Activated CD8-positive, alpha-beta memory T cell treated with anti-CD3 and anti-CD28 coated beads for 36 hours (primary cell): ENCODE measurements at regions not wholly inside any gene's neighbourhood (a gene's known extent, or its start where the extent isn't known, plus 50 kb on each side); places are given as distances from the start of the nearest gene placed in this dataset.
"Not testable (repeated sequence)": the region's sequence is repeated elsewhere in the genome, so short reads cannot be mapped to it uniquely, and the experiment has no call there.

ENCODE experiments used
- CTCF ChIA-PET: fragments of 350-600 bp; sonication (Branson Sonifier 250); formaldehyde crosslinking; loops from one replicate; lab custom pipeline; 2021; ENCODE audit warnings: antibody characterized with exemption; lab: Charles Lee
- POLR2A ChIA-PET: fragments of 350-600 bp; sonication (Branson Sonifier 250); formaldehyde crosslinking; loops from one replicate; lab custom pipeline; 2021; ENCODE audit warnings: antibody characterized with exemption; lab: Charles Lee

DNA sequence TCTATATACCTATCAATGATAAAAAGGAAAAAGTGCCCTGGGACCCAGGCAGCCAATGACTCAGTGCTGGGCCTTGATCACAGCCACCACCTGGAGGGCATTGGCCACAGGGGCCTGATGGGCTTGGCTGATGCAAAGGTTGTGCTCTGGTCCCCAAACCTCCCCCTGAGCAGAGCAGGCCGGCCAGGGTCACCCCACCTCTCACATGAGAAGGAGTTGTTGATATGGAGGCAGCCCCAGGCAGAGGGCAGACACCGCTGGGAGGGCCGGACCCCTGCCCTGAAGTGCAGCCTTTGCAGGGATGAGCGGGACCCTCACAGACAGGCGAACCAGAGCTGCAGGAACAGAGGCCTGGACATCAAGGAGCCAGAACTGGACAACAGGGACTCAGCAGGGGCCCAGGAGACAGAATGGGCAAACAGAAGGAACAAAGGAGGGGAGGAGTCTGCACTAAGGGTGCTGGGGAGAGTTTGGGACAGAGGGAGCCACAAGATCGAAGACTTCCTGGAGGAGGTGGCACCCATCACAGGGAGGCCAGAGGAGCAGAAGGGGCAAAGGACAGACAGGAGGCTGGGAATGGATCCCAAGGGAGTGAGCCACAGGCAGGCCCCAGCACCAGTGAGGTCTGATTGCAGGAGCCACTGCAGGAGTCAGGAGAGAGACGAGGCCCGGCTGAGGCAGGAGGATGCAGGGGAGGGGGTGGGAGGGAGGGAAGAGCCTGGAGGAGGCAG is 105.0 kb downstream of the TNFAIP2 start:
- POLR2A ChIA-PET: no interaction called here

DNA sequence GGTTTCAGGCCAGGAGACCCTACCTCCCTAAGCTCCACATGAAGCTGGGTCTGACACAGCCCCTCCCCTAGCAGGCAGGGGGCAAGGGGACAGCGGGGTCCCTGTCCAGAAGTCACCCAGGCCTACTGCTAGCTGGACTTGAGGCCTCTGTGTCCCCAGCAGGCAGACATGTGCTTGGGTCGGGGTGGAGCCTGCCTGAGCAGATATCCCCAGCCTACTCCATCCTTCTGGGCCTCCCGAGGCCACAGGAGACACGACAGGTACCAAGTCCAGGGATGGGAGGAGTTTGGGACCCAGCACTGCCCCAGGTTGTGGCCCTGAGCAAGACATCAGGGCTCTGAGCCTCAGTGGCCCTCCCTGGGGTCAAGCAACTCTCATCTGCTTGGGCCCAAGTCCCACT is 105.2 kb upstream of the EIF5 start:
- CTCF ChIA-PET: no interaction called here
- POLR2A ChIA-PET: no interaction called here

More for the DNA sequence above, 105.0 kb downstream of the TNFAIP2 start:
- CTCF ChIA-PET: no interaction called here

DNA sequence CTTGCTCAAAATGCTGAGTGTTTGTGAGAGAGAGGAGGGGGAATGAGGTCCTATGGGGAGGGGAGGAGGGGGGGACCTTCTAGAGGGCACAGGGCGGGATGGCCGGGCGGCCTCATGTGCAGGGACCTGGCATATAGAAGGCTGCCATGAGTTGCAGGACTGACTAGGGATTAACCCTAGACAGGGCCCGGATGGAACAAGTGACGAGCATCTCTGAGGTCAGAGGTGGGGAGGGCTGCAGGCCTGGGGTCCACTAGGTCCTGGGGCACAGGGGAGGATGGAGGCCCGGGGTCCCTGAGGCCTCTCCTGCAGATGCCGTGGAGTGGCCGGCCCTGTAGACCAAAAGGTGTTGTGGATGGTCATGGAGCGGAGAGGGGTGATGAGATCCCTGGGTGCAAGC is 104.0 kb upstream of the EIF5 start:
- CTCF ChIA-PET: no interaction called here

DNA sequence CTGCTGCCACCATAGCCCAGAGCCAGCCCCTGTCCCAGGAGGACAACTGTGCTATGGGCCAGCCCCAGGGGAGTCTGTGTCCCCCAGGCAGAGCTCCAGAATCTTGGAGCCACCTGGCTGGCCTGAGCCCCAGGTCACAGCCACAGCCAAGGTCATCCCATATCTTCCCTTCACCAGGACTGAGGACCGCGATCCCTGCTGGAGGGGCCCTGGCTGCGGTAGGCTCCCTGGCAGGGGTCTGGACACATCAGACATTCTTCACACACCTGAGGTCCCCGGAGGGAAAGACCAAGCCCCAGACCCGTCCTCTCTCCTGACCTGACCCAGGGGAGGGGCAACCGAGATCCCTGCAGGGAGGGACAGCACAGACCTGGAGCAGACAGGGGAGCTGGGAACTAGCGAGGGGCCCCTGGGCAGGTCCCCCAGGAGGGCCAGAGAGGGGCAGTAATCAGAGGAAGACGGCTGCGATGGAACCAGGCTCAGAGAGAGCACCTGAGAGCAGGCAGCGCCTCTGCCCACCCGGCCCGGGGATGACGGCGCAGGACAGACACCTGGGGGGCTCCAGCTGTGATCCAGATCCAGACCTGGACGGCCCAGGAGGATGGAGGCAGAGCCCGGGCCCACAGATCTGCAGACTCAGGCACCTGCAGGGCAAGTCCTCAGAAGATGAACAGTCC is 103.2 kb upstream of the EIF5 start:
- CTCF ChIA-PET: no interaction called here
- POLR2A ChIA-PET: no interaction called here

More for the DNA sequence above, 104.0 kb upstream of the EIF5 start:
- POLR2A ChIA-PET: no interaction called here

DNA sequence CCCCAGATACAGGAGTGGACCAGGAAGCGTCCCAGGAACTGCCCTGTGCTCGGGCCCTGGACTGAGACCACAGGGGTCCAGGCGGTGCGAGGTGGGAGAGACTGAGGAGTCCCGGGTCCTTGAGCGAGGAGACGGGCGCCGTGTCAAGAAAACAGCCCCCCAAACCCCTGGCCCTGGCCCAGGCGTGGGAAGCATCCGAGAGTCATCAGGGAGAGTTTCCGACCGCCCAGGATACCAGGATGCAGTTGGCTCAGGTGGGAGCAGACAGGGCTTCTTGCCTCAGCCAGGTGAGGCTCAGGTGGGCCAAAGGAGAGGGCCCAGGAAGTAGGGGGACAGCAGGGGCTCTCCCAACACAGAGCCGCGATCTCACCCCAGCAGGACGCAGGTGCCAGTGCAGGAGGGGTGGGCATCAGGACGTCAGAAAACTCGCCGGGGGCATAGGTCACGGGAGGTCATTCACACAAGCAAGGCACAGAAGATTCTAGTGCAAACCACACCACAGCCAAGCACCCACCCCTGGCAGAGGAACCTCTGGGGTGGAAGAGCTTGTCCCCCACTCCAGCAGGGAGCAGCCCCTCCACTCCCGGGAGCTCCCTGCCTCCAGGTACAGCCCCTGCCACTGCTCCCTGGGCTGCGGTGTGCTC is 102.5 kb upstream of the EIF5 start:
- CTCF ChIA-PET: no interaction called here

DNA sequence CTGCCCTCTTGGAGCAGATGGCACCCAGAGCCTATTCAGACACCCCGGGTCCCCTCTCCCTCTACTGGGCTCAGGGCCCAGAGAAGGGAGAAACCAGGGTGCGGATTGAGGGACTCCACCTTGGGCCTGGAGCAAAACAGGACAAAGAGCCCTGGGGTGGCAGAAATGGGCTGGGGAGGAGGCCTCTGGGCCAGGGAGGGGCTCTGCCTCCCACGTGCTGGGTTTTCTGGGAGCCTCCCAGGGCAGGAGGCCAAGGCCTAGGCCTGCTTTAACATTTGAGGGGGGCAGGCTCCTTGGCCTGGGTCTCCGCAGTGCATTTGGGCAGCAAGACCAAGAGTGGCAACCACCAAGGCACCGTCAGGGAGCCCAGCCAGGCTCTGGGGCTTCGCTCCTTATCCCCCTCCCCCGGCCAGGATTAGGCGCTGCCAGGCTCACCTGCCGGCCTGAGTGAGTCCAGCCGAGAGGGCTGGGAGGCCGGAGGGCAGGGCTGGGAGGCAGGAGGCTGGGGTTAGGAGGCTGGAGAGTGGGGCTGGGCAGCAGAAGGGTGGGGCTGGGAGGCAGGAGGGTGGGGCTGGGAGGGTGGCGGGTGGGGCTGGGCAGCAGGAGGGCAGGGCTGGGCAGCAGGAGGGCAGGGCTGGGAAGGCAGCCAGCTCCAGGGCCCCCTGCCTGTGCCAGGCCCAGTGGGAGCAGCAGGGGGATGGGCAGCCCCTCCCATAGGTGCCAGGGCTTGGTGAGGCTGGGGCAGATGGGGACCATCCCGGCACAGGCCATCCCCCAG is 101.8 kb upstream of the EIF5 start:
- CTCF ChIA-PET: no interaction called here

More for the DNA sequence above, 102.5 kb upstream of the EIF5 start:
- POLR2A ChIA-PET: no interaction called here

DNA sequence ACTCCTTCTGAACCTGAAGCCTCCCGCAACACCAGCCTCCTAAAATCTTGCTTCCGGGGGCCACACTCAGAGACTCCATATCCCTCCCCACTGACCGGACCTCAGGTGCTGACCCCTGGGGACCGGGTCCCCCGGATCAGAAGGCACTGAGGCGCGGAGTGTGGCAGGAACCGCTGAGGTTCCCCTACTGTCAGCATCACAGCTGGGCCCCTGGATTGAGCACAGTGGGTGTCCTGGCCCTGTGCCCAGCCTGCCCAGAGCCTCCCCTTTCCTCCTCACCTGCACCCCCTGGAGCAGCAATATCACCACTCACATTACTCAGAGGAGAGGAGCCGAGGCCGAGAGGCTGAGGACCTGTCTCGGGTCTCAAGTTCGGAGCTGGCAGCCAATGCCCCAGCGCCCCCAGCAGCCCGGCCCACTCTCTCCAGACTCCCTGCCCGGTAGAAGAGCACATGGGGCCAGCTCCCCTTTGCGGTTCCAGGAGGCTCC is 101.2 kb upstream of the EIF5 start:
- POLR2A ChIA-PET: no interaction called here
- CTCF ChIA-PET: no interaction called here

More for the DNA sequence above, 101.8 kb upstream of the EIF5 start:
- POLR2A ChIA-PET: no interaction called here

DNA sequence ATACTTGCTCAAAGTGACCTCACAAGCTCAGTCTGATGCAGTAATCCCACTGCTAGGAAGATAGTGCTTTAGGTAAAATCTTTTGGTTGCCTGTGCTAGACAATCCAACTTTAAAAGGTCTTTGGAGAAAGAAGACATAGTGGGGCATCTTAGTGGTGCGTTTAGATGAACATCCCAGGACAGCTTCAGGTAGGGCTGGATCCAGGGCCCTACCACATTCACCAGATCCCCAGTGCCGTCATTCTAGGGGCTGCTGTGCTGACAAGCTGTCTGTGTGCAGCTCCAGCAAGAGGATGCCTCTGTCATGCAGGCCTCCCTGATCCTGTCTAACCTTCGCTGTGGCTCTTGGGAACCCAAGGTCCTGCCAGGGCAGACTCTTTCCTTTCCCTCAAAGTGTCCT is 100.7 kb upstream of the EIF5 start:
- ChIA-PET CTCF (no interaction called here), POLR2A (no interaction called here)

DNA sequence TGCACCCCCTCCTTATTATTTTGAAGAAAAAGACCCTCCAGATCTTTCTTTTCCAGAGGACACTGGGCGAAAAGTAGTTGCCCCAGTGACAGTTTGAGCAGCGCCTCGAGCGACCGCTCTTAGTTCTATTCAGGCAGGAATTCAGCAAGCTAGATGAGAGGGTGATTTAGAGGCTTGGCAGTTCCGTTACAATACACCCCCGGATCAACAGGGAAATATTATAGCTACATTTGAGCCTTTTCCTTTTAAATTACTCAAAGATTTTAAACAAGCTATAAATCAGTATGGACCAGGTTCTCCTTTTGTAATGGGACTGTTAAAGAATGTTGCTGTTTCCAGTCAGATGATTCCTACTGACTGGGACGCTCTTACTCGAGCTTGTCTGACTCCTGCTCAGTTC is 99.2 kb upstream of the EIF5 start:
- CTCF ChIA-PET, POLR2A ChIA-PET: not testable (repeated sequence)

DNA sequence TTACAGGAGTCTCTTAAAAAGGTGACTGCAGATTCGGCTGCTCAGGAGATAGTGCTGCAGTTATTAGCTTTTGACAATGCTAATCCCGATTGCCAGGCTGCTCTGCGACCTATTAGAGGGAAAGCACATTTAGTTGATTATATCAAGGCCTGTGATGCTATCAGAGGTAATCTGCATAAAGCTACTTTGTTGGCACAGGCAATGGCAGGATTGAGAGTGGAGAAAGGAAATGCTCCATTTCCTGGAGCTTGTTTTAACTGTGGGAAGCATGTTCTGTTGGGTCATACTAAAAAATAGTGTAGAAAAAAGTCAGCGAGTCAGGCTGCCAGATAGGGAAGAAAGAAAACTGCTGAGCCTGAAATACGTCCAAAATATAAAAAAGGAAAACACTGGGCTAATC is 98.5 kb upstream of the EIF5 start:
- CTCF ChIA-PET, POLR2A ChIA-PET: not testable (repeated sequence)

DNA sequence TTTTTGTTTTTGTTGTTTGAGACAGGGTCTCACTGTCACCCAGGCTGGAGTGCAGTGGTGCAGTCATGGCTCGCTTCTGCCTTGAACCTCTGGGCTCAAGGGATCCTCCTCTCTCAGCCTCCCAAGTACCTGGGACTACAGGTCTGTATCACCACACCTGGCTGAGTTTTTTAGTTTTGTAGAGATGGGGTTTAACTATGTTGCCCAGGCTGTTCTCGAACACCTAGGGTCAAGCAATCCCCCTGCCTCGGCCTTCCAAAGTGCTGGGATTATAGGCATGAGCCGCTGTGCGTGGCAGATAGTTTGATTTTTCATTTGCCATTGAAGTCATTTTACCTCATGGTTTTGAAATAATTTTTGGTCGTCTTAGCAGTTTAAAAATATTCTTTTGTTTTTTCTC is 94.3 kb upstream of the EIF5 start:
- ChIA-PET POLR2A (no interaction called here), CTCF (no interaction called here)

DNA sequence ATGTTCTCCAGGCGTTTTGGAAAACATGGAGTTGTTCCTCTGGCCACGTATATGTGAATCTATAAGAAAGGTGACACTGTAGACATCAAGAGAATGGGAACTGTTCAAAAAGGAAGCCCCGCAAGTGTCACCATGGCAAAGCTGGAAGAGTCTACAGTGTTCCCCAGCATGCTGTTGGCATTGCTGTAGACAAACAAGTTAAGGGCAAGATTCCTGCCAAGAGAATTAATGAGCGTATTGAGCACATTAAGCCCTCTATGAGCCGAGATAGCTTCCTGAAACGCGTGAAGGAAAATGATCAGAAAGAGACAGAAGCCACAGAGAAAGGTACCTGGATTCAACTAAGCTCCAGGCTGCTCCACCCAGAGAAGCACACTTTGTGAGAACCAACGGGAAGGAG is 92.5 kb upstream of the EIF5 start:
- CTCF ChIA-PET: no interaction called here
- POLR2A ChIA-PET: no interaction called here

DNA sequence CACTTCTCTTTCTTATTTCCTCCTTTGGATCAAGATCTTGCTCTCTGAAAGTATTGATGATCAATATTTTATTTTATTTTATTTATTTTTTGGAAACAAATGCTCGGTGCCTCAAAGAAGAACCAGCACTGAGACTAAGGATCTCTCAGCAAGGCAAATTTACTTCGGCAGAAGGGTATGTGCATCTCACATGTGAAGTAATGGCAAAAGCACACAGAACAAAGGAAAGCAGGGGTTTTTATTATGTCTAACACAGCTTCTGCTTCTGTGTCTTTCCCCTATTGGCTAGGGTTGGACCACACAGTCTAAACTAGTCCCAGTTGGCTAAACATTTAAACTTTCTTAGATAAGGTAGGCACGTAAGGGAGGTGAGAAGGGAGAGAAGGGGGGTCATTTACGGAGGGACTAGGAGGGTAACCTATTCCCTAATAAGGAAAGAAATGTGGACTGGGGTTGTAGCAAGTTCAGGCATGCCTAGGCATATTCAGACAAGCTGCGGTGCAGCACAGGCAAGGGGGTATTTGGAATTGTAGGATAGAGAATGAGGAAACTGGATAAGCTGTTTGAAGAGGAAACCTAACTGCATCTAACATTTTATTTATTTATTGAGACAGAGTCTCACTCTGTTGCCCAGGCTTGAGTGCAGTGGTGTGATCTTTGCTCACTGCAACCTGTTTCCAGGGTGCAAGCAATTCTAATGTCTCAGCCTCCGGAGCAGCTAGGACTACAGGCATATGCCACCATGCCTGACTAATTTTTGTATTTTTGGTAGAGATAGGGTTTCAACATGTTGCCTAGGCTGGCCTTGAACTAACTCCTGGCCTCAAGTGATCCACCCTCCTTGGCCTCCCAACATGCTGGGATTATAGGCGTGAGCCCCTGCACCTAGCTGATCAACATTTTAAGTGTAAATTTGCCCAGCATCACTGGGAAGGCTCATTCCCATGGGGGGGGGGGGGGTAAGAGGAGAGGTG is 90.0 kb upstream of the EIF5 start:
- ChIA-PET CTCF (interaction anchor here (0.8 kb wide), 1 partner anchor 114 kb away, joined by 3 read pairs; no protein-coding TSS in a partner anchor), POLR2A (no interaction called here)

DNA sequence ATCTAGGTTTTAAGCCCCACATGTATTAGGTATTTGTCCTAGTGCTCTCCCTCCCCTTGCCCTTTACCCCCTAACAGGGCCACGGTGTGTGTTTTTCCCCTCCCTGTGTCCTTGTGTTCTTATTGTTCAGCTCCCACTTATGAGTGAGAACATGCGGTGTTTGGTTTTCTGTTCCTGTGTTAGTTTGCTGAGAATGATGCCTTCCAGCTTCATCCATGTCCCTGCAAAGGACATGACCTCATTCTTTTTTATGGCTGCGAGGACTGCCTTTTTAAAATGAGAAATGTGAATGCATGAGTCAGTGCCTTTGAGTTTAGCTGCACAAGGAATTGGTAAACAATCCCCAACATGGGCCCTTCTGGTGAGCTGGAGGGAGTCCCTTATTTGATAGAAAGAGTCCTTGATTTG is 88.4 kb upstream of the EIF5 start:
- POLR2A ChIA-PET, CTCF ChIA-PET: not testable (repeated sequence)

DNA sequence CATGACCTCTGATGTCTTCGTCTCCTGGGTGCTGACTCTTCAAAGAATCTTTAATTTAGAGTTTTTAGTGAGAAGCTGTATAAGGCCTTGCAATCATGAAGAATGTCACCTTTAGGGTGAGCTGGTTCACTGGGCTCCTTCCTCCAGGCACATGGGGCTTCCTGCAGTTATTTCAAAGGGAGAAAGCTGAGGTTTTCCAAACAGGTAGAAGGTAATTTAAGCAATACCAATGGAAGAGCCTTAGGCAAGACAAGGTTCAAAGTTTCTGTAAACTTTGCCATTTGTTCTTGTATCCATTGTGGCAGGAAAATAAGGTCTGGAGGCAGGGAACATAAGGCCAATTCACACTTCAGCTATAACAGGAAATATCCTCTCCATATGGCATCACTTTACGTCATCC is 88.0 kb upstream of the EIF5 start:
- CTCF ChIA-PET: no interaction called here

DNA sequence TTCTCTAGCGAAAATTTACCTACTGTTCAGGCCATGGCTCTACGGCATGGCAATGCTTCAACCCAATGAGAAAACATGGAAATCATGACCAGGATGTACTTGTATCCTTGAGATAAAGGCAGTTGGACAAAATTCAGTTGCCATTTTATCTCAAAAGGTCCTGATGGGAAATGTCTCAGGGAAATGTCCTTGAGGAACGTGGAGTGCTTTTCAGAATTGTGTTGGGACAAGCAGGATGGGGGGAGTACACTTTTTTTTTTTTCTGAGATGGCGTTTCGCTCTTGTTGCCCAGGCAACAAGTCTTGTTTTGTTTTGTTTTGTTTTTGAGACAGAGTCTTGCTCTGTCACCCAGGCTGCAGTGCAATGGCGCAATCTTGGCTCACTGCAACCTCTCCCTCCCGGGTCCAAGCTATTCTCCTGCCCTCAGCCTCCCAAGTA is 86.8 kb upstream of the EIF5 start:
- POLR2A ChIA-PET: no interaction called here
- CTCF ChIA-PET: no interaction called here

More for the DNA sequence above, 88.0 kb upstream of the EIF5 start:
- POLR2A ChIA-PET: no interaction called here

DNA sequence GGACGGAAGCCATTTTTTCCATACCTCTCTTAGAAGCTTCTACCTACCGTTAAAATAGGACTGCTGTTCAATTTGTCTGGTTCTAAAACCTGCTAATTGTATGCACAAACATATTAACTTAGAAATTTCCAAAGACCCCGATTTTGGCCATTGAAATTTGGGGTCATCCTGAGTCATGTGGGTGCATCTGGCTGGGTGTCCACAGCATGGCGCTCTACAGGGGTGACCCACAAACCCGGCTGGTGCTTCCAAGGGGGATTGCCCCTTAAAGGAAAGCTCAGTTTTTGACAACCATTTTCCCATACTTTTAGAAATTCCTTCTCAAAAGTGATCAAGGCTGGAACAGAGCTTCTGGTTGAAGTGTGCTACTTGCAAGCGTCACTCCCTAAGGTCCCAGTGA is 83.9 kb upstream of the EIF5 start:
- ChIA-PET POLR2A (no interaction called here), CTCF (no interaction called here)

DNA sequence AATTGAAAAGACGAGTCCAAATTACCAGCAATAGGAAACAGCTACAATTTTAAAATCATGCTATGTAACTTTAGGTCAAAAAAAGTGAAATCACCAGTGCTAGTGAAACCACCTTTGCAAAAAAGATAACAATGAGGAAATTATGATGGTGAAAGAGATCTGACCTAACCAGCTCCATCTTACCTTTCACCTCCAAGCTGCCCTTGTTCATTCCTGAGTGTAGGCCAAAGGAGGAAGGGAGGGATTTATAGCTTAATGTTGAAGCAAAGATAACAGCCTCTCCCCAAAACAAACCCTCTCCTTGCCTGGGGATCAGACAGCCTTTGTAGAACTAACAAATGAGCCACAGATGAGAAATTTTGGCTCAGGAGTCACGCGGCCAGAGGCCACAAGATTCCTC is 83.2 kb upstream of the EIF5 start:
- POLR2A ChIA-PET: no interaction called here
- CTCF ChIA-PET: no interaction called here

DNA sequence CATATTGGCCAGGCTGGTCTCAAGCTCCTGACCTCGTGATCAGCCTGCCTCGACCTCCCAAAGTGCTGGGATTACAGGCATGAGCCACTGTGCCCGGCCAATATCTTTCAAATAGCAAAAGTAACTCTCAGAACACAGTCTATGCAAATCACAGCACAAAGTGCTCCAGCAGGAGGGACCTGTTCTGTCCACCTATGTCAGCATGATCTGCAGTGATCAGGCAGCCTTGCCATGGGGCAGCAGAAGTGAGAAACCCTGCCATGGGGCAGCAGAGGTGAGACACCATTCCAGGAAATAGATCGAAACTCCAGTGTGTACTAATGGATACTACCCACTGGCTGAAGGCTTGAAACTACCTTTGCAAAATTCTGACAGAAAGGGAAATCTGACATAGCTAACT is 78.5 kb upstream of the EIF5 start:
- ChIA-PET POLR2A (no interaction called here), CTCF (interaction anchor here (1.1 kb wide), 1 partner anchor 128 kb away, joined by 3 read pairs; no protein-coding TSS in a partner anchor)
